HepG2 (cell line): ENCODE measurements at regions not wholly inside any gene's neighbourhood (a gene's known extent, or its start where the extent isn't known, plus 50 kb on each side); places are given as distances from the start of the nearest gene placed in this dataset.

Experiments
- ATAC-seq: fragments of 200-7000 bp; cut with Tn5 transposase; 3 replicates; pipeline ENCODE4 v1.9.1; 2020; ENCODE audit warnings: mild to moderate bottlenecking, moderate library complexity
- BruUV-seq: library from RNA; stranded (reverse); fragments of 400-500 nt; replicated peaks from 2 replicates; lab custom pipeline; 2021; lab: Mats Ljungman, UMichigan
- CTCF ChIA-PET: fragments of 300-600 bp; formaldehyde crosslinking; extraction: SDS; loops from one replicate; lab custom pipeline; 2021; ENCODE audit warnings: low total read pairs, inconsistent platforms, low intra/inter-chr PET ratio; lab: Yijun Ruan, JAX
- POLR2A ChIA-PET: fragments of 350-600 bp; sonication (Branson Sonifier 250); formaldehyde crosslinking; loops from one replicate; lab custom pipeline; 2020; ENCODE audit warnings: antibody characterized with exemption, inconsistent platforms; lab: Yijun Ruan, JAX
- DNase-seq: peaks from one replicate; pipeline ENCODE4 v3.0.0-alpha.2; 2015; ENCODE audit warnings: low spot score
- FAIRE-seq: peaks from 3 replicates; lab custom pipeline; 2011; peaks lifted over from hg19 to GRCh38; lab: Jason Lieb, UNC
- H2AFZ ChIP-seq: one replicate; pipeline ENCODE4 v1.6.1; 2011; ENCODE audit warnings: low read length, inconsistent platforms
- H3K27ac ChIP-seq: fragments of 300-600 bp; 3 replicates; pipeline ENCODE4 v1.8.0; 2011; ENCODE audit warnings: mixed run types, mild to moderate bottlenecking, mixed read lengths, low read length, inconsistent platforms; ENCODE audit not compliant: insufficient read depth; ENCODE audit errors: extremely low read length
- H3K27me3 ChIP-seq, 2 experiments: fragments of 200-600 bp in 1 of 2; 2 replicates in 1 of 2; 3 replicates in 1 of 2; pipeline versions ENCODE4 v1.6.0 to v1.8.0; 2011; ENCODE audit warnings: low read length in 2 of 2, mild to moderate bottlenecking in 2 of 2, moderate library complexity in 2 of 2, inconsistent platforms in 1 of 2; ENCODE audit not compliant: insufficient read depth in 2 of 2, control insufficient read depth in 1 of 2
- H3K36me3 ChIP-seq, 2 experiments: fragments of 200-600 bp in 1 of 2; replicated peaks in 1 of 2; 2 replicates in 1 of 2; 3 replicates in 1 of 2; pipeline versions ENCODE4 v1.5.1 to v1.8.0; 2011; ENCODE audit warnings: low read length in 2 of 2, inconsistent platforms in 1 of 2; ENCODE audit not compliant: insufficient read depth in 2 of 2, control insufficient read depth in 1 of 2
- H3K4me1 ChIP-seq: 2 replicates; pipeline ENCODE4 v1.5.1; 2012; ENCODE audit warnings: low read length, inconsistent platforms; ENCODE audit not compliant: insufficient read depth
- H3K4me2 ChIP-seq: 2 replicates; pipeline ENCODE4 v1.6.0; 2011; ENCODE audit warnings: low read depth, low read length, inconsistent platforms
- H3K4me3 ChIP-seq, 3 experiments: fragments of 200-600 bp in 1 of 3; sonication (generic), shearing (Covaris generic) in 1 of 3; replicated peaks in 1 of 3; 2 replicates each; pipeline ENCODE4 v1.5.1; 2011 to 2016; ENCODE audit warnings: low read length in 3 of 3, inconsistent platforms in 2 of 3, low read depth in 2 of 3, mild to moderate bottlenecking in 2 of 3, control low read depth in 1 of 3, mixed read lengths in 1 of 3; ENCODE audit not compliant: insufficient read depth in 1 of 3
- H3K79me2 ChIP-seq: one replicate; pipeline ENCODE4 v1.6.1; 2011; ENCODE audit warnings: low read length, inconsistent platforms; ENCODE audit not compliant: insufficient read depth
- H3K9ac ChIP-seq: 2 replicates; pipeline ENCODE4 v1.6.0; 2011; ENCODE audit warnings: mild to moderate bottlenecking, low read depth, low read length, inconsistent platforms; ENCODE audit not compliant: insufficient read depth
- H3K9me3 ChIP-seq: 2 replicates; pipeline ENCODE4 v1.5.1; 2012; ENCODE audit warnings: mild to moderate bottlenecking, low read length
- H4K20me1 ChIP-seq: 2 replicates; pipeline ENCODE4 v1.6.0; 2011; ENCODE audit warnings: inconsistent platforms, mild to moderate bottlenecking, low read length, moderate library complexity; ENCODE audit not compliant: insufficient read depth
- GTF2F1 ChIP-seq: fragments of 150-350 bp; IDR thresholded peaks from 2 replicates; pipeline ENCODE4 v1.6.1; 2014; ENCODE audit warnings: low read length
- KLF12 ChIP-seq: sonication (generic); formaldehyde crosslinking; IDR thresholded peaks from 2 replicates; pipeline ENCODE4 v1.4.0; 2020; ENCODE audit warnings: missing genetic modification reagents, borderline replicate concordance
- KLF13 ChIP-seq: sonication (generic); formaldehyde crosslinking; IDR thresholded peaks from 2 replicates; pipeline ENCODE4 v1.4.0; 2020; ENCODE audit warnings: mild to moderate bottlenecking, missing genetic modification reagents
- POGZ ChIP-seq: sonication (generic); formaldehyde crosslinking; IDR thresholded peaks from 2 replicates; pipeline ENCODE4 v1.4.0; 2020; ENCODE audit warnings: mild to moderate bottlenecking, missing genetic modification reagents
- POLR2G ChIP-seq: fragments of 200-400 bp; formaldehyde crosslinking; IDR thresholded peaks from 2 replicates; pipeline ENCODE4 v1.6.1; 2018; ENCODE audit warnings: mild to moderate bottlenecking, low read depth, low read length, moderate library complexity
- SMARCE1 ChIP-seq: fragments of 450-650 bp; IDR thresholded peaks from 2 replicates; pipeline ENCODE4 v1.6.1; 2017; ENCODE audit warnings: borderline replicate concordance
- TEAD3 ChIP-seq: optimal IDR thresholded peaks from 2 replicates; pipeline ENCODE3; 2016; ENCODE audit warnings: borderline replicate concordance
- ZBTB7B ChIP-seq: sonication (generic); formaldehyde crosslinking; IDR thresholded peaks from 2 replicates; pipeline ENCODE4 v1.4.0; 2020; ENCODE audit warnings: missing genetic modification reagents
- ZNF160 ChIP-seq: sonication (generic); formaldehyde crosslinking; IDR thresholded peaks from 2 replicates; pipeline ENCODE4 v1.8.0; 2022; ENCODE audit warnings: mild to moderate bottlenecking, inconsistent platforms, missing genetic modification reagents
- ZNF232 ChIP-seq: sonication (generic); formaldehyde crosslinking; IDR thresholded peaks from 2 replicates; pipeline ENCODE4 v1.4.0; 2020; ENCODE audit warnings: missing genetic modification reagents, borderline replicate concordance
- ZNF30 ChIP-seq: sonication (generic); formaldehyde crosslinking; IDR thresholded peaks from 2 replicates; pipeline ENCODE4 v1.5.0; 2020; ENCODE audit warnings: mild to moderate bottlenecking, missing genetic modification reagents
- ZNF317 ChIP-seq: sonication (generic); formaldehyde crosslinking; IDR thresholded peaks from 2 replicates; pipeline ENCODE4 v1.5.0; 2020; ENCODE audit warnings: mild to moderate bottlenecking, missing genetic modification reagents
- ZNF567 ChIP-seq: sonication (generic); formaldehyde crosslinking; IDR thresholded peaks from 2 replicates; pipeline ENCODE4 v1.8.1; 2023; ENCODE audit warnings: mild to moderate bottlenecking, missing genetic modification reagents, borderline replicate concordance
- ZNF646 ChIP-seq: sonication (generic); formaldehyde crosslinking; IDR thresholded peaks from 2 replicates; pipeline ENCODE4 v1.9.0; 2021; ENCODE audit warnings: mild to moderate bottlenecking, missing genetic modification reagents
- ZSCAN30 ChIP-seq: sonication (generic); formaldehyde crosslinking; IDR thresholded peaks from 2 replicates; pipeline ENCODE4 v1.5.0; 2020; ENCODE audit warnings: mild to moderate bottlenecking, missing genetic modification reagents
- WGBS: methylation state at CpG from one replicate; pipeline ENCODE4 v1.1.6; 2017; ENCODE audit warnings: low lambda C conversion rate; 5-methylcytosine and 5-hydroxymethylcytosine counted together
- in situ Hi-C: cut with HindIII; loops from 2 replicates; pipeline ENCODE4 v1.10.0; 2017; ENCODE audit warnings: low pct_unique_long_range_greater_than_20kb; ENCODE audit not compliant: extremely low pct_ligation_motif_present
- intact Hi-C: fragments of 100-400 bp; cut with micrococcal nuclease; formaldehyde crosslinking; loops from one replicate; pipeline ENCODE4 v1.10.0; 2022; ENCODE audit not compliant: unreplicated experiment

GRCh38 chr6:16852671-16853070 is 91.4 kb upstream of the ATXN1 start:
- ChIA-PET POLR2A (no interaction called here), CTCF (no interaction called here)
- Histone ChIP-seq H3K27me3 (no peaks in the 10 kb centered on the region; a peak in 2 of 5 replicates), H3K9ac (no peak overlapping the region), H3K4me1 (no peaks in the 10 kb centered on the region), H4K20me1 (no peaks in the 10 kb centered on the region), H3K36me3 (no peaks in the 10 kb centered on the region), H3K79me2 (no peaks in the 10 kb centered on the region), H3K4me3 (no peak overlapping the region), H3K9me3 (no peaks in the 10 kb centered on the region), H2AFZ (no peak overlapping the region)
- in situ Hi-C loops = no loop called here
- no TSS peak for BruUV-seq
- ATAC-seq = no peak
- no peak for DNase-seq
- no peak for FAIRE-seq
- 39% methylated on average over 6 of the region's 6 CpGs for WGBS
- intact Hi-C loops = no loop called here
- TF ChIP-seq ZNF646 (CRISPR knock-in tag) (no peak), ZNF317 (CRISPR knock-in tag) (no peak), POGZ (CRISPR knock-in tag) (no peak), ZBTB7B (CRISPR knock-in tag) (no peak), ZNF567 (CRISPR knock-in tag) (no peak), TEAD3 (CRISPR knock-in tag) (no peak), ZNF30 (CRISPR knock-in tag) (no peak), ZNF160 (CRISPR knock-in tag) (no peak), KLF13 (no peak), ZSCAN30 (CRISPR knock-in tag) (no peak), GTF2F1 (no peak), KLF12 (CRISPR knock-in tag) (no peak), POLR2G (no peak), SMARCE1 (no peak), ZNF232 (CRISPR knock-in tag) (no peak)
- TF ChIP-seq, all 625 proteins: peak for 0
- Histone ChIP-seq H3K27ac (no peak overlapping the region), H3K4me2 (no peak overlapping the region)
